ENCODE measurements at regions not wholly inside any gene's neighbourhood (a gene's known extent, or its start where the extent isn't known, plus 50 kb on each side); places are given as distances from the start of the nearest gene placed in this dataset.

GRCh38 chr7:25759748-25760147, 392.2 kb upstream of the NFE2L3 start:
- no peak for DNase-seq

GRCh38 chr7:25762511-25763462, 389.2 kb upstream of the NFE2L3 start:
- DNase-seq, result no peak

GRCh38 chr7:25763463-25763860, 388.5 kb upstream of the NFE2L3 start:
- DNase-seq, result no peak

GRCh38 chr7:25765110-25765655, 386.8 kb upstream of the NFE2L3 start:
- no peak for DNase-seq

GRCh38 chr7:25770235-25770634, 381.8 kb upstream of the NFE2L3 start:
- no peak for DNase-seq

- DNase-seq, result no peak
These were observed 381.3 kb upstream of the NFE2L3 start for GRCh38 chr7:25770670-25771069.

GRCh38 chr7:25771491-25771890, 380.5 kb upstream of the NFE2L3 start:
- DNase-seq, result no peak

- DNase-seq, result no peak
These were observed 379.2 kb upstream of the NFE2L3 start for GRCh38 chr7:25772802-25773201.

- no peak for DNase-seq
These were observed 377.3 kb upstream of the NFE2L3 start for GRCh38 chr7:25774675-25775074.

GRCh38 chr7:25775570-25775969, 376.4 kb upstream of the NFE2L3 start:
- DNase-seq, result no peak

GRCh38 chr7:25775999-25776743, 375.8 kb upstream of the NFE2L3 start:
- no peak for DNase-seq

- DNase-seq, result no peak
These were observed 375.3 kb upstream of the NFE2L3 start for GRCh38 chr7:25776744-25777123.

- DNase-seq, result no peak
These were observed 373.9 kb upstream of the NFE2L3 start for GRCh38 chr7:25777969-25778708.

GRCh38 chr7:25779002-25779546, 372.9 kb upstream of the NFE2L3 start:
- no peak for DNase-seq

- no peak for DNase-seq
These were observed 371.1 kb upstream of the NFE2L3 start for GRCh38 chr7:25780904-25781303.

- DNase-seq, result no peak
These were observed 370.3 kb upstream of the NFE2L3 start for GRCh38 chr7:25781704-25782103.

- no peak for DNase-seq
These were observed 365.1 kb upstream of the NFE2L3 start for GRCh38 chr7:25786936-25787335.

- DNase-seq, result no peak
These were observed 364.7 kb upstream of the NFE2L3 start for GRCh38 chr7:25787336-25787735.

- no peak for DNase-seq
These were observed 363.6 kb upstream of the NFE2L3 start for GRCh38 chr7:25788371-25788770.

- no peak for DNase-seq
These were observed 362.9 kb upstream of the NFE2L3 start for GRCh38 chr7:25788961-25789620.

GRCh38 chr7:25789701-25790640, 362.0 kb upstream of the NFE2L3 start:
- no peak for DNase-seq

Data from 8988T (cell line).